Right lobe of liver (tissue), 4 donors: ENCODE measurements at regions not wholly inside any gene's neighbourhood (a gene's known extent, or its start where the extent isn't known, plus 50 kb on each side); places are given as distances from the start of the nearest gene placed in this dataset.

Source experiments
- CTCF ChIP-seq, 4 donors: fragments of 200-600 bp in 3 of 4; fragments of 450-650 bp in 1 of 4; IDR thresholded peaks; one replicate each; pipeline versions ENCODE4 v1.5.1 to v1.8.0; 2016 to 2022; ENCODE audit warnings: antibody characterized with exemption in 4 of 4, mild to moderate bottlenecking in 2 of 4
- POLR2A ChIP-seq: fragments of 450-650 bp; IDR thresholded peaks from one replicate; pipeline ENCODE4 v1.6.1; 2017; ENCODE audit warnings: antibody characterized with exemption, mild to moderate bottlenecking
- donor health status: DM: no; HTN: no; CAD: no.
- donor health status: DM: no; HTN: no; CAD: no.
- donor health status: DM: no; HTN: yes; CAD: no.

- TF ChIP-seq CTCF (IDR thresholded peaks at IDR 0.05) (no peak), POLR2A (no peak)
These were observed 100.6 kb upstream of the AFDN start for GRCh38 chr6:167726043-167726621.
